ENCODE measurements at regions not wholly inside any gene's neighbourhood (a gene's known extent, or its start where the extent isn't known, plus 50 kb on each side); places are given as distances from the start of the nearest gene placed in this dataset.

DNA sequence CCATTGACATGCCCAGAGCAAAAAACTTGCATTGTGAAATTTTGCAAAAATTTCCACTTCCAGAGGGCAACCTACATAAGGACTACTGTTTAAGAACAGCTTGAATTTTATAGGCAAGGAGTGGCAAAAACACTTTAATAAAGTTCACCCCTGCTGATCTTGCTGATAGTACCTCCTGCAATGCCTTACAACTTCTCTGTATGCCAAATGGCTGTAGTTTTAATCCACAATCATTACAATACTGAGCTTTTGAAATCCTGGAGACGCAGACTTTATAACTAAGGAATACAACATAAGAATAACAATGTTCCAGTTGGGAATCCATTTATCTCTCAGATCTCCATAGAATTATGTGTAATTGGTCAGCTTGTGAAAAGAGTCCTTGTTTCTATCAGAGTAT, 247.5 kb downstream of the KCNJ3 start:
- 33% methylated on average over 1 of the region's 1 CpG for WGBS (ENCODE audit: low lambda C conversion rate)

DNA sequence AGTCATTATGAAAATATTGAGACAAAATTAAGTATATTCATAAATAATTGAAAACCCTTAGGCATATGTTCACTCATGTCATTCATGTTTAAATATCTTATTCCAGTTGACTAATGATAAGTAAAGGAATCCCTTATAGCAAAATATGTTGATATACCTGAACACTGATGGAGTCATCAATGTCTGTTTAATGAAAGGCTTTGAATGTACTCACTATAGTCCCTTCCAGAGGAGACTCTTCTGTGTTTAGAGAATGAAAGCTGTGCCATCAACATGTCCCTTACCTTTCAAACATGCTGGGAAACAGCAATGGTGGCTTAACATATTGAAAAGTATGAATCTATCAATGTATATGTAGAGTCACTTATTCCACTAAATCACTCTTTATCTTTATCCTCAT, 242.9 kb downstream of the KCNJ3 start:
- POLR2A ChIA-PET: no interaction called here
- no peaks in the 10 kb centered on the region for H3K79me2 ChIP-seq (ENCODE audit: insufficient read depth)

More for the DNA sequence above, 247.5 kb downstream of the KCNJ3 start:
- Histone ChIP-seq H3K9me2 (no peaks in the 10 kb centered on the region), H3K4me3 (ENCODE audit: low read depth in 2 of 2, low read length in 1 of 2) (no peak overlapping the region), H2AFZ (ENCODE audit: low read depth) (no peak overlapping the region), H3K4me1 (ENCODE audit: control insufficient read depth in 1 of 2, insufficient read depth in 2 of 2, low read depth in 1 of 2, low read length in 1 of 2) (no peaks in the 10 kb centered on the region), H3K9ac (no peak overlapping the region), H3K79me2 (ENCODE audit: insufficient read depth) (no peaks in the 10 kb centered on the region), H3K36me3 (replicated peaks in 1 of 2; ENCODE audit: control insufficient read depth in 1 of 2, insufficient read depth in 2 of 2, low read length in 1 of 2) (no peaks in the 10 kb centered on the region), H3K4me2 (no peak overlapping the region), H3F3A (replicated peaks; ENCODE audit: insufficient read depth) (no peaks in the 10 kb centered on the region), H3K27me3 (ENCODE audit: insufficient read depth) (no peaks in the 10 kb centered on the region), H3K27ac (ENCODE audit: low read depth in 2 of 2, low read length in 1 of 2) (no peak overlapping the region), H3K9me3 (no peaks in the 10 kb centered on the region), H4K20me1 (ENCODE audit: insufficient read depth) (no peaks in the 10 kb centered on the region)
- ChIA-PET POLR2A (no interaction called here), CTCF (no interaction called here)
- DNase-seq: no peak
- TF ChIP-seq, protein P1, sequence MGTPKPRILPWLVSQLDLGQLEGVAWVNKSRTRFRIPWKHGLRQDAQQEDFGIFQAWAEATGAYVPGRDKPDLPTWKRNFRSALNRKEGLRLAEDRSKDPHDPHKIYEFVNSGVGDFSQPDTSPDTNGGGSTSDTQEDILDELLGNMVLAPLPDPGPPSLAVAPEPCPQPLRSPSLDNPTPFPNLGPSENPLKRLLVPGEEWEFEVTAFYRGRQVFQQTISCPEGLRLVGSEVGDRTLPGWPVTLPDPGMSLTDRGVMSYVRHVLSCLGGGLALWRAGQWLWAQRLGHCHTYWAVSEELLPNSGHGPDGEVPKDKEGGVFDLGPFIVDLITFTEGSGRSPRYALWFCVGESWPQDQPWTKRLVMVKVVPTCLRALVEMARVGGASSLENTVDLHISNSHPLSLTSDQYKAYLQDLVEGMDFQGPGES (IDR thresholded peaks at IDR 0.05; ENCODE audit: low read depth, low read length): no peak
- TF ChIP-seq MEF2A (IDR thresholded peaks at IDR 0.05; ENCODE audit: borderline replicate concordance, low read depth) (no peak), CHD2 (IDR thresholded peaks at IDR 0.05; ENCODE audit: low read length, partially characterized antibody) (no peak), NFIC (IDR thresholded peaks at IDR 0.05; ENCODE audit: borderline replicate concordance) (no peak), GABPA (IDR thresholded peaks at IDR 0.05; ENCODE audit: low read depth) (no peak), RAD21 (IDR thresholded peaks at IDR 0.05; ENCODE audit: low read length) (no peak), SMC3 (IDR thresholded peaks at IDR 0.05; ENCODE audit: low read depth, low read length) (no peak), RCOR1 (IDR thresholded peaks at IDR 0.05; ENCODE audit: low read length) (no peak), TEAD4 (IDR thresholded peaks at IDR 0.05; ENCODE audit: borderline replicate concordance, insufficient read depth) (no peak), ELF1 (IDR thresholded peaks at IDR 0.05) (no peak), NRF1 (IDR thresholded peaks at IDR 0.05; ENCODE audit: low read depth, low read length) (no peak)
- TF ChIP-seq, protein P2, sequence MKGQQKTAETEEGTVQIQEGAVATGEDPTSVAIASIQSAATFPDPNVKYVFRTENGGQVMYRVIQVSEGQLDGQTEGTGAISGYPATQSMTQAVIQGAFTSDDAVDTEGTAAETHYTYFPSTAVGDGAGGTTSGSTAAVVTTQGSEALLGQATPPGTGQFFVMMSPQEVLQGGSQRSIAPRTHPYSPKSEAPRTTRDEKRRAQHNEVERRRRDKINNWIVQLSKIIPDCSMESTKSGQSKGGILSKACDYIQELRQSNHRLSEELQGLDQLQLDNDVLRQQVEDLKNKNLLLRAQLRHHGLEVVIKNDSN (IDR thresholded peaks at IDR 0.05; ENCODE audit: borderline replicate concordance, low read depth): no peak
- TF ChIP-seq, protein P3, sequence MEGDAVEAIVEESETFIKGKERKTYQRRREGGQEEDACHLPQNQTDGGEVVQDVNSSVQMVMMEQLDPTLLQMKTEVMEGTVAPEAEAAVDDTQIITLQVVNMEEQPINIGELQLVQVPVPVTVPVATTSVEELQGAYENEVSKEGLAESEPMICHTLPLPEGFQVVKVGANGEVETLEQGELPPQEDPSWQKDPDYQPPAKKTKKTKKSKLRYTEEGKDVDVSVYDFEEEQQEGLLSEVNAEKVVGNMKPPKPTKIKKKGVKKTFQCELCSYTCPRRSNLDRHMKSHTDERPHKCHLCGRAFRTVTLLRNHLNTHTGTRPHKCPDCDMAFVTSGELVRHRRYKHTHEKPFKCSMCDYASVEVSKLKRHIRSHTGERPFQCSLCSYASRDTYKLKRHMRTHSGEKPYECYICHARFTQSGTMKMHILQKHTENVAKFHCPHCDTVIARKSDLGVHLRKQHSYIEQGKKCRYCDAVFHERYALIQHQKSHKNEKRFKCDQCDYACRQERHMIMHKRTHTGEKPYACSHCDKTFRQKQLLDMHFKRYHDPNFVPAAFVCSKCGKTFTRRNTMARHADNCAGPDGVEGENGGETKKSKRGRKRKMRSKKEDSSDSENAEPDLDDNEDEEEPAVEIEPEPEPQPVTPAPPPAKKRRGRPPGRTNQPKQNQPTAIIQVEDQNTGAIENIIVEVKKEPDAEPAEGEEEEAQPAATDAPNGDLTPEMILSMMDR (IDR thresholded peaks at IDR 0.05): no peak

More for the DNA sequence above, 242.9 kb downstream of the KCNJ3 start:
- Histone ChIP-seq H3F3A (replicated peaks; ENCODE audit: insufficient read depth) (no peaks in the 10 kb centered on the region), H3K9me3 (no peaks in the 10 kb centered on the region), H3K4me2 (no peak overlapping the region), H3K9ac (no peak overlapping the region), H3K27ac (ENCODE audit: low read depth in 2 of 2, low read length in 1 of 2) (no peak overlapping the region), H3K27me3 (ENCODE audit: insufficient read depth) (no peaks in the 10 kb centered on the region), H3K36me3 (replicated peaks in 1 of 2; ENCODE audit: control insufficient read depth in 1 of 2, insufficient read depth in 2 of 2, low read length in 1 of 2) (no peaks in the 10 kb centered on the region), H3K4me3 (ENCODE audit: low read depth in 2 of 2, low read length in 1 of 2) (no peak overlapping the region), H3K9me2 (no peaks in the 10 kb centered on the region), H3K4me1 (ENCODE audit: control insufficient read depth in 1 of 2, insufficient read depth in 2 of 2, low read depth in 1 of 2, low read length in 1 of 2) (no peaks in the 10 kb centered on the region), H4K20me1 (ENCODE audit: insufficient read depth) (no peaks in the 10 kb centered on the region), H2AFZ (ENCODE audit: low read depth) (no peak overlapping the region)
- TF ChIP-seq RXRA (IDR thresholded peaks at IDR 0.05; ENCODE audit: borderline replicate concordance, low read depth) (no peak), SMC3 (IDR thresholded peaks at IDR 0.05; ENCODE audit: low read depth, low read length) (no peak), RCOR1 (IDR thresholded peaks at IDR 0.05; ENCODE audit: low read length) (no peak), RAD21 (IDR thresholded peaks at IDR 0.05; ENCODE audit: low read length) (no peak), YY1 (IDR thresholded peaks at IDR 0.05; ENCODE audit: low read depth) (no peak), FOSL2 (IDR thresholded peaks at IDR 0.05; ENCODE audit: borderline replicate concordance, low read depth) (no peak), TCF12 (IDR thresholded peaks at IDR 0.05) (no peak), TAF1 (IDR thresholded peaks at IDR 0.05; ENCODE audit: borderline replicate concordance, low read depth, low read length) (no peak), ELF1 (IDR thresholded peaks at IDR 0.05) (no peak)
- TF ChIP-seq, protein P4, sequence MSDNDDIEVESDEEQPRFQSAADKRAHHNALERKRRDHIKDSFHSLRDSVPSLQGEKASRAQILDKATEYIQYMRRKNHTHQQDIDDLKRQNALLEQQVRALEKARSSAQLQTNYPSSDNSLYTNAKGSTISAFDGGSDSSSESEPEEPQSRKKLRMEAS (IDR thresholded peaks at IDR 0.05; ENCODE audit: low read depth): no peak
- TF ChIP-seq, protein P5, sequence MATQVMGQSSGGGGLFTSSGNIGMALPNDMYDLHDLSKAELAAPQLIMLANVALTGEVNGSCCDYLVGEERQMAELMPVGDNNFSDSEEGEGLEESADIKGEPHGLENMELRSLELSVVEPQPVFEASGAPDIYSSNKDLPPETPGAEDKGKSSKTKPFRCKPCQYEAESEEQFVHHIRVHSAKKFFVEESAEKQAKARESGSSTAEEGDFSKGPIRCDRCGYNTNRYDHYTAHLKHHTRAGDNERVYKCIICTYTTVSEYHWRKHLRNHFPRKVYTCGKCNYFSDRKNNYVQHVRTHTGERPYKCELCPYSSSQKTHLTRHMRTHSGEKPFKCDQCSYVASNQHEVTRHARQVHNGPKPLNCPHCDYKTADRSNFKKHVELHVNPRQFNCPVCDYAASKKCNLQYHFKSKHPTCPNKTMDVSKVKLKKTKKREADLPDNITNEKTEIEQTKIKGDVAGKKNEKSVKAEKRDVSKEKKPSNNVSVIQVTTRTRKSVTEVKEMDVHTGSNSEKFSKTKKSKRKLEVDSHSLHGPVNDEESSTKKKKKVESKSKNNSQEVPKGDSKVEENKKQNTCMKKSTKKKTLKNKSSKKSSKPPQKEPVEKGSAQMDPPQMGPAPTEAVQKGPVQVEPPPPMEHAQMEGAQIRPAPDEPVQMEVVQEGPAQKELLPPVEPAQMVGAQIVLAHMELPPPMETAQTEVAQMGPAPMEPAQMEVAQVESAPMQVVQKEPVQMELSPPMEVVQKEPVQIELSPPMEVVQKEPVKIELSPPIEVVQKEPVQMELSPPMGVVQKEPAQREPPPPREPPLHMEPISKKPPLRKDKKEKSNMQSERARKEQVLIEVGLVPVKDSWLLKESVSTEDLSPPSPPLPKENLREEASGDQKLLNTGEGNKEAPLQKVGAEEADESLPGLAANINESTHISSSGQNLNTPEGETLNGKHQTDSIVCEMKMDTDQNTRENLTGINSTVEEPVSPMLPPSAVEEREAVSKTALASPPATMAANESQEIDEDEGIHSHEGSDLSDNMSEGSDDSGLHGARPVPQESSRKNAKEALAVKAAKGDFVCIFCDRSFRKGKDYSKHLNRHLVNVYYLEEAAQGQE (IDR thresholded peaks at IDR 0.05; ENCODE audit: low read depth, low read length): no peak
- TF ChIP-seq, protein P2 (IDR thresholded peaks at IDR 0.05; ENCODE audit: borderline replicate concordance, low read depth): no peak
- DNase-seq: no peak
- CTCF ChIA-PET: no interaction called here
